ENCODE measurements at regions not wholly inside any gene's neighbourhood (a gene's known extent, or its start where the extent isn't known, plus 50 kb on each side); places are given as distances from the start of the nearest gene placed in this dataset.

- peak in 3 of 51 donors; percentile 20 to 37 (median 30) for DNase-seq
Observed at GRCh38 chr20:6492271-6493055, 275.0 kb upstream of the BMP2 start.

GRCh38 chr20:6490849-6491248, 276.6 kb upstream of the BMP2 start:
- no peak for DNase-seq

- DNase-seq = no peak
Observed at GRCh38 chr20:6489361-6490171, 277.9 kb upstream of the BMP2 start.

GRCh38 chr20:6485351-6485750, 282.1 kb upstream of the BMP2 start:
- no peak for DNase-seq

GRCh38 chr20:6483727-6484126, 283.8 kb upstream of the BMP2 start:
- DNase-seq = no peak

GRCh38 chr20:6482486-6482885, 285.0 kb upstream of the BMP2 start:
- no peak for DNase-seq

GRCh38 chr20:6480328-6481200, 286.9 kb upstream of the BMP2 start:
- no peak for DNase-seq

GRCh38 chr20:6473197-6473596, 294.3 kb upstream of the BMP2 start:
- no peak for DNase-seq

- DNase-seq = no peak
Observed at GRCh38 chr20:6471871-6472270, 295.6 kb upstream of the BMP2 start.

GRCh38 chr20:6471110-6471647, 296.3 kb upstream of the BMP2 start:
- no peak for DNase-seq

GRCh38 chr20:6469695-6470094, 297.8 kb upstream of the BMP2 start:
- no peak for DNase-seq

GRCh38 chr20:6468423-6469116, 298.9 kb upstream of the BMP2 start:
- no peak for DNase-seq

- DNase-seq = no peak
Observed at GRCh38 chr20:6467562-6467961, 299.9 kb upstream of the BMP2 start.

GRCh38 chr20:6466075-6466810, 301.2 kb upstream of the BMP2 start:
- DNase-seq = no peak

GRCh38 chr20:6450841-6451240, 316.6 kb upstream of the BMP2 start:
- DNase-seq = no peak

- no peak for DNase-seq
Observed at GRCh38 chr20:6440443-6440799, 317.6 kb upstream of the FERMT1 start.

- no peak for DNase-seq
Observed at GRCh38 chr20:6439737-6440442, 317.1 kb upstream of the FERMT1 start.

- DNase-seq = no peak
Observed at GRCh38 chr20:6434131-6434530, 311.3 kb upstream of the FERMT1 start.

- no peak for DNase-seq
Observed at GRCh38 chr20:6430381-6430780, 307.6 kb upstream of the FERMT1 start.

Data from hypothalamus (tissue), 51 donors.